HEK293 (cell line): ENCODE measurements at regions not wholly inside any gene's neighbourhood (a gene's known extent, or its start where the extent isn't known, plus 50 kb on each side); places are given as distances from the start of the nearest gene placed in this dataset.

Experiments used
- CTCF ChIA-PET: fragments of 350-600 bp; formaldehyde crosslinking; extraction: SDS; loops from one replicate; lab custom pipeline; 2021; ENCODE audit warnings: antibody characterized with exemption; lab: Yijun Ruan, JAX
- POLR2A ChIA-PET: fragments of 300-600 bp; formaldehyde crosslinking; extraction: SDS; loops from one replicate; lab custom pipeline; 2020; ENCODE audit warnings: antibody characterized with exemption, inconsistent platforms; lab: Yijun Ruan, JAX
- H3K27ac ChIP-seq: fragments of 200-500 bp; sonication (Bioruptor generic); 2 replicates; pipeline ENCODE4 v1.5.1; 2014; ENCODE audit warnings: low read depth, low read length, control low read depth, inconsistent platforms; ENCODE audit errors: extremely low read depth
- H3K36me3 ChIP-seq, 2 experiments: fragments of 200-500 bp in 1 of 2; sonication (Bioruptor generic) in 1 of 2; 1 replicate in 1 of 2; 2 replicates in 1 of 2; pipeline ENCODE4 v1.5.1; 2014 to 2017; ENCODE audit warnings: inconsistent platforms in 2 of 2, low read length in 2 of 2; ENCODE audit not compliant: control insufficient read depth in 2 of 2, insufficient read depth in 1 of 2
- H3K4me1 ChIP-seq: fragments of 200-500 bp; sonication (Bioruptor generic); 2 replicates; pipeline ENCODE4 v1.5.1; 2014; ENCODE audit warnings: mild to moderate bottlenecking, low read length, inconsistent platforms; ENCODE audit not compliant: control insufficient read depth, insufficient read depth
- H3K4me3 ChIP-seq: 2 replicates; pipeline ENCODE4 v1.5.1; 2011; ENCODE audit warnings: low read depth, mild to moderate bottlenecking, control low read depth, low read length, moderate library complexity
- H3K9me3 ChIP-seq: fragments of 200-500 bp; sonication (Bioruptor generic); 2 replicates; pipeline ENCODE4 v1.5.1; 2014; ENCODE audit warnings: low read depth, low read length, inconsistent platforms; ENCODE audit not compliant: control insufficient read depth, insufficient read depth
- HOXC10 ChIP-seq: sonication (generic); formaldehyde crosslinking; IDR thresholded peaks from 2 replicates; pipeline ENCODE4 v1.8.1; 2023; ENCODE audit warnings: mild to moderate bottlenecking, missing genetic modification reagents
- KLF9 ChIP-seq: fragments of 450-650 bp; formaldehyde crosslinking; IDR thresholded peaks from 2 replicates; pipeline ENCODE4 v1.5.1; 2016; ENCODE audit warnings: missing biosample characterization, missing genetic modification characterization, low read depth
- SP3 ChIP-seq: fragments of 450-650 bp; formaldehyde crosslinking; IDR thresholded peaks from 2 replicates; pipeline ENCODE4 v1.5.1; 2016; ENCODE audit warnings: missing biosample characterization, missing genetic modification characterization
- ZBTB48 ChIP-seq: fragments of 450-650 bp; formaldehyde crosslinking; IDR thresholded peaks from 2 replicates; pipeline ENCODE4 v1.5.1; 2016; ENCODE audit warnings: missing biosample characterization, missing genetic modification characterization
- ZFP3 ChIP-seq: fragments of 450-650 bp; formaldehyde crosslinking; IDR thresholded peaks from 2 replicates; pipeline ENCODE4 v1.5.1; 2016; ENCODE audit warnings: low read depth, missing biosample characterization, missing genetic modification characterization
- ZNF23 ChIP-seq: fragments of 450-650 bp; formaldehyde crosslinking; IDR thresholded peaks from 2 replicates; pipeline ENCODE4 v1.5.1; 2016; ENCODE audit warnings: missing biosample characterization, missing genetic modification characterization, borderline replicate concordance
- ZNF280D ChIP-seq: fragments of 450-650 bp; formaldehyde crosslinking; IDR thresholded peaks from 2 replicates; pipeline ENCODE4 v1.5.1; 2016; ENCODE audit warnings: missing biosample characterization, missing genetic modification characterization
- ZNF394 ChIP-seq: fragments of 450-650 bp; formaldehyde crosslinking; IDR thresholded peaks from 2 replicates; pipeline ENCODE4 v1.5.1; 2016; ENCODE audit warnings: missing biosample characterization, missing genetic modification characterization, mild to moderate bottlenecking, moderate library complexity, borderline replicate concordance
- ZNF426 ChIP-seq: fragments of 450-650 bp; formaldehyde crosslinking; IDR thresholded peaks from 2 replicates; pipeline ENCODE4 v1.5.1; 2017; ENCODE audit warnings: missing biosample characterization, missing genetic modification characterization, mild to moderate bottlenecking, inconsistent platforms, moderate library complexity
- ZNF521 ChIP-seq: fragments of 450-650 bp; formaldehyde crosslinking; IDR thresholded peaks from 2 replicates; pipeline ENCODE4 v1.5.1; 2017; ENCODE audit warnings: missing biosample characterization, mild to moderate bottlenecking, missing genetic modification characterization
- ZNF76 ChIP-seq: fragments of 450-650 bp; formaldehyde crosslinking; IDR thresholded peaks from 2 replicates; pipeline ENCODE4; 2016; ENCODE audit warnings: low read depth, missing biosample characterization, missing genetic modification characterization, borderline replicate concordance
- ZNF777 ChIP-seq: fragments of 450-650 bp; formaldehyde crosslinking; IDR thresholded peaks from 2 replicates; pipeline ENCODE4 v1.5.1; 2017; ENCODE audit warnings: missing biosample characterization, missing genetic modification characterization, borderline replicate concordance
- TF ChIP-seq, protein P1 (sequence below): fragments of 450-650 bp; formaldehyde crosslinking; IDR thresholded peaks from 2 replicates; pipeline ENCODE4 v1.5.1; 2016; ENCODE audit warnings: missing biosample characterization, missing genetic modification characterization, low read depth
- TF ChIP-seq, protein P2 (sequence below): fragments of 450-650 bp; formaldehyde crosslinking; IDR thresholded peaks from 2 replicates; pipeline ENCODE4 v1.5.1; 2016; ENCODE audit warnings: missing biosample characterization, missing genetic modification characterization
- TF ChIP-seq, protein P3 (sequence below): fragments of 450-650 bp; formaldehyde crosslinking; IDR thresholded peaks from 2 replicates; pipeline ENCODE4 v1.5.1; 2016; ENCODE audit warnings: missing biosample characterization, missing genetic modification characterization, borderline replicate concordance
- TF ChIP-seq, protein P4 (sequence below): fragments of 450-650 bp; formaldehyde crosslinking; IDR thresholded peaks from 2 replicates; pipeline ENCODE4 v1.5.1; 2016; ENCODE audit warnings: missing biosample characterization, missing genetic modification characterization, borderline replicate concordance

GRCh38 chr11:22926341-22926740, 66.1 kb upstream of the CCDC179 start (continued):
- TF ChIP-seq HOXC10 (CRISPR knock-in tag): no peak
- no peak for TF ChIP-seq ZFP3 (tag by site-specific recombination)
- no peak for TF ChIP-seq ZNF76
- TF ChIP-seq ZNF426 (tag by site-specific recombination): peak; percentile 48
- TF ChIP-seq ZNF394 (tag by site-specific recombination): peak; percentile 56; the same call in 1 of the 2 replicates

DNA sequence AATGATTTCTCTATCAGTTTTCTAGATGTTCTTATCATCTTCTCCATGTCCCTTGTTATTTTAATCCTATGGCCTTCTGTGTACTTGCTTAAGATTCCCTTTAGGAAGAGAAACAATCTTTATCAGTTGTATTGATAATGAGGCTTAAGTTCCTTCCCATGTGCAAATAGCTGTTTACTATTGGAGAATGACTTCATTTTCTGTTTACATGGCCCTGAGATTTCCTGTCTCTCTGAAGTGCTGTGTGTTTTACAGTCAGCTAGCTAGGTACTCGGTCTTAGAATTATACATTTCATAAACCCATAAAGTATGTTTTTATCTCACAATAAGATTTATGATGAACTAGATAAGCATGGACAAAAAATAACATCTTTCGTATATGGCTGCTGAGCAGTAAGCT, 67.5 kb upstream of the CCDC179 start:
- H3K4me1 ChIP-seq: no peaks in the 10 kb centered on the region
- POLR2A ChIA-PET: no interaction called here
- no peak overlapping the region for H3K27ac ChIP-seq
- no peak overlapping the region for H3K4me3 ChIP-seq
- no peak for TF ChIP-seq SP3 (tag by site-specific recombination)
- TF ChIP-seq, protein P1, sequence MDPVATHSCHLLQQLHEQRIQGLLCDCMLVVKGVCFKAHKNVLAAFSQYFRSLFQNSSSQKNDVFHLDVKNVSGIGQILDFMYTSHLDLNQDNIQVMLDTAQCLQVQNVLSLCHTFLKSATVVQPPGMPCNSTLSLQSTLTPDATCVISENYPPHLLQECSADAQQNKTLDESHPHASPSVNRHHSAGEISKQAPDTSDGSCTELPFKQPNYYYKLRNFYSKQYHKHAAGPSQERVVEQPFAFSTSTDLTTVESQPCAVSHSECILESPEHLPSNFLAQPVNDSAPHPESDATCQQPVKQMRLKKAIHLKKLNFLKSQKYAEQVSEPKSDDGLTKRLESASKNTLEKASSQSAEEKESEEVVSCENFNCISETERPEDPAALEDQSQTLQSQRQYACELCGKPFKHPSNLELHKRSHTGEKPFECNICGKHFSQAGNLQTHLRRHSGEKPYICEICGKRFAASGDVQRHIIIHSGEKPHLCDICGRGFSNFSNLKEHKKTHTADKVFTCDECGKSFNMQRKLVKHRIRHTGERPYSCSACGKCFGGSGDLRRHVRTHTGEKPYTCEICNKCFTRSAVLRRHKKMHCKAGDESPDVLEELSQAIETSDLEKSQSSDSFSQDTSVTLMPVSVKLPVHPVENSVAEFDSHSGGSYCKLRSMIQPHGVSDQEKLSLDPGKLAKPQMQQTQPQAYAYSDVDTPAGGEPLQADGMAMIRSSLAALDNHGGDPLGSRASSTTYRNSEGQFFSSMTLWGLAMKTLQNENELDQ (tag by site-specific recombination): no peak
- no peak for TF ChIP-seq HOXC10 (CRISPR knock-in tag)
- TF ChIP-seq, protein P2, sequence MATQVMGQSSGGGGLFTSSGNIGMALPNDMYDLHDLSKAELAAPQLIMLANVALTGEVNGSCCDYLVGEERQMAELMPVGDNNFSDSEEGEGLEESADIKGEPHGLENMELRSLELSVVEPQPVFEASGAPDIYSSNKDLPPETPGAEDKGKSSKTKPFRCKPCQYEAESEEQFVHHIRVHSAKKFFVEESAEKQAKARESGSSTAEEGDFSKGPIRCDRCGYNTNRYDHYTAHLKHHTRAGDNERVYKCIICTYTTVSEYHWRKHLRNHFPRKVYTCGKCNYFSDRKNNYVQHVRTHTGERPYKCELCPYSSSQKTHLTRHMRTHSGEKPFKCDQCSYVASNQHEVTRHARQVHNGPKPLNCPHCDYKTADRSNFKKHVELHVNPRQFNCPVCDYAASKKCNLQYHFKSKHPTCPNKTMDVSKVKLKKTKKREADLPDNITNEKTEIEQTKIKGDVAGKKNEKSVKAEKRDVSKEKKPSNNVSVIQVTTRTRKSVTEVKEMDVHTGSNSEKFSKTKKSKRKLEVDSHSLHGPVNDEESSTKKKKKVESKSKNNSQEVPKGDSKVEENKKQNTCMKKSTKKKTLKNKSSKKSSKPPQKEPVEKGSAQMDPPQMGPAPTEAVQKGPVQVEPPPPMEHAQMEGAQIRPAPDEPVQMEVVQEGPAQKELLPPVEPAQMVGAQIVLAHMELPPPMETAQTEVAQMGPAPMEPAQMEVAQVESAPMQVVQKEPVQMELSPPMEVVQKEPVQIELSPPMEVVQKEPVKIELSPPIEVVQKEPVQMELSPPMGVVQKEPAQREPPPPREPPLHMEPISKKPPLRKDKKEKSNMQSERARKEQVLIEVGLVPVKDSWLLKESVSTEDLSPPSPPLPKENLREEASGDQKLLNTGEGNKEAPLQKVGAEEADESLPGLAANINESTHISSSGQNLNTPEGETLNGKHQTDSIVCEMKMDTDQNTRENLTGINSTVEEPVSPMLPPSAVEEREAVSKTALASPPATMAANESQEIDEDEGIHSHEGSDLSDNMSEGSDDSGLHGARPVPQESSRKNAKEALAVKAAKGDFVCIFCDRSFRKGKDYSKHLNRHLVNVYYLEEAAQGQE (tag by site-specific recombination): no peak
- no peak for TF ChIP-seq ZNF777 (tag by site-specific recombination)
- TF ChIP-seq ZBTB48 (tag by site-specific recombination): no peak
- TF ChIP-seq, protein P3, sequence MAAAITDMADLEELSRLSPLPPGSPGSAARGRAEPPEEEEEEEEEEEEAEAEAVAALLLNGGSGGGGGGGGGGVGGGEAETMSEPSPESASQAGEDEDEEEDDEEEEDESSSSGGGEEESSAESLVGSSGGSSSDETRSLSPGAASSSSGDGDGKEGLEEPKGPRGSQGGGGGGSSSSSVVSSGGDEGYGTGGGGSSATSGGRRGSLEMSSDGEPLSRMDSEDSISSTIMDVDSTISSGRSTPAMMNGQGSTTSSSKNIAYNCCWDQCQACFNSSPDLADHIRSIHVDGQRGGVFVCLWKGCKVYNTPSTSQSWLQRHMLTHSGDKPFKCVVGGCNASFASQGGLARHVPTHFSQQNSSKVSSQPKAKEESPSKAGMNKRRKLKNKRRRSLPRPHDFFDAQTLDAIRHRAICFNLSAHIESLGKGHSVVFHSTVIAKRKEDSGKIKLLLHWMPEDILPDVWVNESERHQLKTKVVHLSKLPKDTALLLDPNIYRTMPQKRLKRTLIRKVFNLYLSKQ (tag by site-specific recombination): no peak
- TF ChIP-seq, protein P4, sequence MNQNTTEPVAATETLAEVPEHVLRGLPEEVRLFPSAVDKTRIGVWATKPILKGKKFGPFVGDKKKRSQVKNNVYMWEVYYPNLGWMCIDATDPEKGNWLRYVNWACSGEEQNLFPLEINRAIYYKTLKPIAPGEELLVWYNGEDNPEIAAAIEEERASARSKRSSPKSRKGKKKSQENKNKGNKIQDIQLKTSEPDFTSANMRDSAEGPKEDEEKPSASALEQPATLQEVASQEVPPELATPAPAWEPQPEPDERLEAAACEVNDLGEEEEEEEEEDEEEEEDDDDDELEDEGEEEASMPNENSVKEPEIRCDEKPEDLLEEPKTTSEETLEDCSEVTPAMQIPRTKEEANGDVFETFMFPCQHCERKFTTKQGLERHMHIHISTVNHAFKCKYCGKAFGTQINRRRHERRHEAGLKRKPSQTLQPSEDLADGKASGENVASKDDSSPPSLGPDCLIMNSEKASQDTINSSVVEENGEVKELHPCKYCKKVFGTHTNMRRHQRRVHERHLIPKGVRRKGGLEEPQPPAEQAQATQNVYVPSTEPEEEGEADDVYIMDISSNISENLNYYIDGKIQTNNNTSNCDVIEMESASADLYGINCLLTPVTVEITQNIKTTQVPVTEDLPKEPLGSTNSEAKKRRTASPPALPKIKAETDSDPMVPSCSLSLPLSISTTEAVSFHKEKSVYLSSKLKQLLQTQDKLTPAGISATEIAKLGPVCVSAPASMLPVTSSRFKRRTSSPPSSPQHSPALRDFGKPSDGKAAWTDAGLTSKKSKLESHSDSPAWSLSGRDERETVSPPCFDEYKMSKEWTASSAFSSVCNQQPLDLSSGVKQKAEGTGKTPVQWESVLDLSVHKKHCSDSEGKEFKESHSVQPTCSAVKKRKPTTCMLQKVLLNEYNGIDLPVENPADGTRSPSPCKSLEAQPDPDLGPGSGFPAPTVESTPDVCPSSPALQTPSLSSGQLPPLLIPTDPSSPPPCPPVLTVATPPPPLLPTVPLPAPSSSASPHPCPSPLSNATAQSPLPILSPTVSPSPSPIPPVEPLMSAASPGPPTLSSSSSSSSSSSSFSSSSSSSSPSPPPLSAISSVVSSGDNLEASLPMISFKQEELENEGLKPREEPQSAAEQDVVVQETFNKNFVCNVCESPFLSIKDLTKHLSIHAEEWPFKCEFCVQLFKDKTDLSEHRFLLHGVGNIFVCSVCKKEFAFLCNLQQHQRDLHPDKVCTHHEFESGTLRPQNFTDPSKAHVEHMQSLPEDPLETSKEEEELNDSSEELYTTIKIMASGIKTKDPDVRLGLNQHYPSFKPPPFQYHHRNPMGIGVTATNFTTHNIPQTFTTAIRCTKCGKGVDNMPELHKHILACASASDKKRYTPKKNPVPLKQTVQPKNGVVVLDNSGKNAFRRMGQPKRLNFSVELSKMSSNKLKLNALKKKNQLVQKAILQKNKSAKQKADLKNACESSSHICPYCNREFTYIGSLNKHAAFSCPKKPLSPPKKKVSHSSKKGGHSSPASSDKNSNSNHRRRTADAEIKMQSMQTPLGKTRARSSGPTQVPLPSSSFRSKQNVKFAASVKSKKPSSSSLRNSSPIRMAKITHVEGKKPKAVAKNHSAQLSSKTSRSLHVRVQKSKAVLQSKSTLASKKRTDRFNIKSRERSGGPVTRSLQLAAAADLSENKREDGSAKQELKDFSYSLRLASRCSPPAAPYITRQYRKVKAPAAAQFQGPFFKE (tag by site-specific recombination): no peak
- no peak for TF ChIP-seq ZNF280D (tag by site-specific recombination)
- TF ChIP-seq KLF9 (tag by site-specific recombination): no peak
- TF ChIP-seq ZNF23: no peak
- TF ChIP-seq ZNF521 (tag by site-specific recombination): no peak
- CTCF ChIA-PET: interaction anchor here (0.6 to 2.1 kb wide), 3 partner anchors 9 to 1965 kb away, joined by 3 to 19 read pairs (median 9); no protein-coding TSS in a partner anchor
- H3K9me3 ChIP-seq: no peaks in the 10 kb centered on the region
- H3K36me3 ChIP-seq: no peaks in the 10 kb centered on the region
